Activated CD4-positive, alpha-beta T cell treated with anti-CD3 and anti-CD28 coated beads, Interleukin-2, amount 50 U/mL, for 48 hours (primary cell): ENCODE measurements at regions not wholly inside any gene's neighbourhood (a gene's known extent, or its start where the extent isn't known, plus 50 kb on each side); places are given as distances from the start of the nearest gene placed in this dataset.
"Not testable (repeated sequence)": the region's sequence is repeated elsewhere in the genome, so short reads cannot be mapped to it uniquely, and the experiment has no call there.

ENCODE experiments used
- DNase-seq, 2 experiments: peaks; one replicate each; pipeline ENCODE4 v3.0.0-alpha.2; 2020

GRCh38 chr9:88596376-88596775, 61.4 kb downstream of the NXNL2 start:
- DNase-seq = no peak

DNA sequence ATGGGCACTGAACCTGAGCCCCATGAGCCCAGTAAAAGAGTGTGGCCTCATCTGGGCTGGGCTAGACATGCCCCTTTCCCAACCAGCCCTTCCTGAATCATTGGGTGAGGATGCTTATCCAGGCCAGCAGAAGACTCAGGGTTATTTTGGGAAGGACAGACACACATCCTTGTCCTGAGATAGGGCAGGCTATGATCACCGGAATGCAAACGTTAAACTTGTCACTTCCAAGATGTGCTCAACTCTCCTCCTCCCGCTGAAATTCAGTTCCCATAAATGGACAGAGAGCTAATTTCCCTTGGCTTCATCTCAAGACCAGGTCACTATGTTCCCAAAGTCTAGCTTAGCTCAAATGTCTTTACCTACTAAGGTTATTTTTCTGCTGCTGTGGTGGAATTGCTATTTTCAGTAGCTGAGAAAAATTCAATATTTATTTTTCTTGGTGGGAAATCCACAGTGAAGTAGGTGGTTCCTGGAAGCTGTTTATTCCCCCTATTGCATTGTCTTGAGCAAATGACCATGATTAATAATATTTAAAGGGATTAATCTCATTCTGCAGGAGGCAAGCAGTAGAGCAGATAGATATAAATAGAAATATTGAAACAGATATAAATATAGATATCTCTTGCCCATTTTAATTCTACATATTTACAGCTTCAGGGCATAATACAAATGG, 70.0 kb downstream of the NXNL2 start:
- DNase-seq = no peak

DNA sequence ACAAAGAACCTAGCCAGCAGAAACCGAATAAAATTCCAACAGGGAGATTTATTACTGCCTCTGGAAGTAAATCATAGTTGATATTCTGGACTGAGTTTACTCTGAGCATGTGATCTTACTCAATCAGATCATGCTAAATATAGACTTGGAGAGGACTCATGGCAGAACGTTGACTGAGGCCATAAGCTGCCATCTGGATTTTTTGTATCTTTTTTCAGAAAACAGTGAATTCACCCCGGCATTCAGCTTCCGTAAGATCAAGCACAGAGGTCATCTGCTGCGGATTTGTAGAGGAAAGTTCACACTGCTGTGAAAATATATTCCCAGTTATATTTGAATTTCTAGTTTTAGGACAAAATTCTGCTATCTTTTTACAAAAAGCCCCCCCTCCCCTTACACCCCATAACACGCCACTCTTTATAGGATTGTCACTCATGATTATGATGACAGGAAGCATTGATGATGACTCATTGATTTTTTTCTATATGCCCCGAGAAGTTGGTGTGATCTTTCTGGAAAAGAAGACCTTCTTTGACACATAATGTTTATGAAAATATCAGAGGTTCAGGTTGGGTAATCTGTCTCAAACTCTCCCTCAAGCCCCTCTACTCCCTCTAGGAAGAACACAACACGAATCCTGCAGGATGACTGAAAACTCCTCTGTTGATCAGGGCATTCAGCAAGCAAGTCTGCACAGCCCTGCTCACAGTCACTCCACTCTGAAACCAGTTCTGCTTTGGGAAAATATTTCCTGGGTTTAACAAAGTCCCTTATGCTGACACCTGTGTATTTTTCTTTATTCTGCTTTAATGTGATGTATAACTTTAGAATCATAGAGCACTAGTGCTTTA, 70.8 kb downstream of the NXNL2 start:
- DNase-seq = no peak

DNA sequence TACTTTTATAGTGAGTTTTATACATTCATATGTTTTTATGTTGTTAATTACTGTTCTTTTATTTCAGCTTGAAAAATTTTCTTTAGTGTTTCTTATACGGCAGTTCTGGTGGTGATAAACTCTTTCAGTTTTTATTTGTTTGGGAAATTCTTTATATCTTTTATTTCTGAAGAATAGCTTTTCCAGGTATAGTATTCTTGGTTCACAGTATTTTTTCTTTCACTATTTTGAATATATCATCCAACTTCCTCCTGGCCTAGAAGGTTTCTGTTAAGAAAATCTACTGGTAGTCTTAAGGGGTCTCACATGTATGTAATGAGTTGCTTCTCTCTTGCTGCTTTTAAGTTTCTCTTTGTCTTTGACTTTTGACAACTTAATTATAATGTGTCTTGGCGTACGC, 79.4 kb downstream of the NXNL2 start:
- DNase-seq = no peak

DNA sequence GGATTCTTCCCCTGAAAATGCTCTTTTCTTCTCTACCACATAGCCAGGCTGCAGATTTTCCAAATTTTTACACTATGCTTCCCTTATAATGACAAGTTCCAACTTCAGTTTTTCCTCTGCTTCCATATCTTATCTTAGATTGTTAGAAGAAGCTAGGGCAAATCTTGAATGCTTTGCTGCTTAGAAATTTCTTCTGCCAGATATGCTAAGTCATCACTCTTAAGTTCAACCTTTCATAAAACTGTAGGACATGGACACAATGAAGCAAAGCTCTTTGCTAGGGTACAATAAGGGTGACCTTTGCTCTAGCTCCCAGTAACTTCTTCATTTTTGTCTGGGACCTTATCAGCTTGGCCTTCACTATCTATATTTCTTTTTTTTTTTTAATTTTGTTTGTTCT, 88.7 kb downstream of the NXNL2 start:
- no peak for DNase-seq

DNA sequence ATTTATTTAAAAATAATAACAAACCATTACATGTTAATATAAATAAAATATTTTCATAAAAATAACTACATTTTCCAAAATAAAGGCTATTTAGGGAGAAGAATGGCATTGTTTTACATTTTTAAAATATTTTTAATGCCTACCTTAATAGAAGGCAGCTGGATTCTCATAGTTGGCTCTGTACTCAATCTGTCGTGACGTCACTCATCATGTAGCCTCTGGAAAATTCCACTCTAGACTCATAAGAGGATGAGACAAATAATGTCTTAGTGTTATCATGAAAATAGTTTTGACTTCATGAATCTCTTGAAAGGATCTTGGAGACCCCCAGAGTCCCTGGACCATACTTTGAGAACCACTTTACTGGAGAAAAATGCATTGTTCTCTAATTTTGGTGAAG, 93.1 kb downstream of the NXNL2 start:
- no peak for DNase-seq

DNA sequence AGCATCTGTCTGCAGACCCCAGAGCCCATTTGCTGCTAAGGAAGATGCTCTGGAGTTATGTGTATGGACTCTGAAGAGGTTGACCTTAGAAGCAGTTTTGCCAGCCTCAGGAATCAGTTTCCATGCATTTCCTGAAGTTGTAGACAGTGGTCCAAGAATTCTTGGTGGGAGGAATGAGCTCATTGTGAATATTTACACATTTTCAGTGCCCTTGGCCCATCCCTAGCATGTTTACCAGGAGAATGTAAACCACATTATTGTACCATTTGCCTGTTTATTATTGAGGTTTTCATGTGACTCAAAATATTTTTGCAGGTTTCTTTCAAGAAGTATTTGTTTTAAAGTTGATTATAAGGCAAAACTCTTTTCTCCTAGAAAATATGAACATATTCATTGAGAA, 93.8 kb downstream of the NXNL2 start:
- DNase-seq = no peak

GRCh38 chr9:88630574-88630973, 95.6 kb downstream of the NXNL2 start:
- DNase-seq = not testable (repeated sequence)

DNA sequence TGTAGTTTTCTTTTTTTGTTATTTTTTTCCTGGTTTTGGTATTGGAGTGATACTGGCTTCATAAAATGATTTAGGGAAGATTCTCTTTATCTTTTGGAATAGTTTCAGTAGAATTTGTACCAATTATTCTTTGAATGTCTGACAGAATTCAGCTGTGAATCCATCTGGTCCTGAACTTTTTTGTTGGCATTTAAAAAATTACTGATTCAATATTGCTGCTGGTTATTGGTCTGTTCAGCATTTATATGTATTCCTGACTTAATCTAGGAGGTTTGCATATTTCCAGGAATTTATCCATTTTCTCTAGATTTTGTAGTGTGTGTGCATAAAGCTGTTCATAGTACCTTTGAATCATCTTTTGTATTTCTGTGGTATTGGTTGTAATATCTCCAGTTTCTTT, 100.2 kb downstream of the NXNL2 start:
- DNase-seq = no peak

GRCh38 chr9:88641456-88642240, 106.7 kb downstream of the NXNL2 start:
- DNase-seq = no peak

DNA sequence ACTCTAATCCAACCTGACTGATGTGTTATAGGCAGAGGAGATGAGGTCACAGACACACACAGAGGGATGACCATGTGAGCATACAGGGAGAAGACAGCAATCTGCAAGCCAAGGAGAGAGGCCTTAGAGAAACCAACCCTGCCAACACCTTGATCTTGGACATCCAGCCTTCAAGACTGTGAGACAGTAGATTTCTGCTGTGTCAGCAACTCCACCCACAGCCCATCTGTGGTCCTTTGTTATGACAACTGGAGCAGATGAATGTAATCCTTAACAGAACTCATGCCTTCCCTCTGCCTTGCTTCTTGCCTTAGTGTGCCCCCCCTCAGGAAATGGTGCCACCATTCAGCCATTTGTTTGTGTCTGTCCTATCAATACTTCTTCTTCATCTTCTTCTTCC, 107.4 kb downstream of the NXNL2 start:
- no peak for DNase-seq

GRCh38 chr9:88643931-88644330, 109.0 kb downstream of the NXNL2 start:
- no peak for DNase-seq

GRCh38 chr9:88645172-88645878, 110.3 kb downstream of the NXNL2 start:
- no peak for DNase-seq

GRCh38 chr9:88645879-88646199, 110.9 kb downstream of the NXNL2 start:
- DNase-seq = no peak

DNA sequence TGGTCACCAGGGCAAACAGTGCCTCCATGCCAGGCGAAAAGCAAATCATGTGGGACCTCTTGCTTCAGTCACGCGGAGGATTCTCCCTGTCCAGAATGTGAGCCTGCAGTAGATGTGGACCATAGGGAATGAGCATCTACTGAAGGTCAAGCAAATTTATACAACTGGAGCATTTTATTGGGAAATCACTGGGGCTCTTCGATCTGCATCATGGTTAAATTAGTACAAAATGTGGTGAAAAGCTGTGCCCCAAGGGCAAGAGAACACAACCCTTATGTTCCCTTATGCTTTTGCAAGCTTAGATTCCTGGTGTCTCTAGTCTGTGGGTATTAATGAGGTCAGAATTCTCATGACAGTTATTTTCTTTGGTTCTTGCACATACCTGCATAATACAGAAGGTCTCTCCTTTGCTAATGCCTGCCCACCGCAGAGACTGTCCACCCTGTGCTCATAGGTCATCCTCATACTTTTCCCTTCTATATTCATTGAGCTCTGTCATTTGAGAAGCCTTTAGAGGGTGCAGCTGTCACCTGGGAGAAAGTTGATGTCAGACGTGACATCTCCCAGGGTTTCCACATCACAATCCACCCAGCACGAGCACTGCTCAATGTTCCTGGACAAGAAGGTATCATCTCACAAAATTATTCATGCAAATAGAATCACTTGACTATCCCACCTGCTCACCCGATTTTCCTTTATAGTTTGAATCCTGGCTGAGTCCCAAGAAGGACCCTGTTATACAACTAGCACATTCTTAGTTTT, 111.7 kb downstream of the NXNL2 start:
- DNase-seq = no peak

- no peak for DNase-seq
Measured at GRCh38 chr9:88651682-88652633, 117.0 kb downstream of the NXNL2 start.

GRCh38 chr9:88652876-88653275, 117.9 kb downstream of the NXNL2 start:
- no peak for DNase-seq

DNA sequence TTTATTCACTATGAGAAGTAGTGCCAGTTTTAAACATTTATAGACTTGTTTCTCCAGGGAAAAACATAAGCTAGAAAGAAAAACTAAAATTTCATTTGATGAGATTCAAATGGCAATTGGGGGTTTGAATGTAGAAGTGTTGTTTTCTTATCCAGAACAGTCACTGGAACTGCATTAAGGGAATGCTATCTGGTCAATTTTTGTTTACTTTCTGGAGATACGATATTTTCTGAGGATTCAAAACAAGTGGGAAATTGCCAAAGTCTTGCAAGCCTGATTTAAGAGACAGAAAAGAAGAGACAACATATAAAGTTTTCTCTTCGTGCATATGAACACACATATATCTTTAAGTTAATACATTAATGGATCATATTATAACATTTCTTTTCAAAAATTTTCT, 118.4 kb downstream of the NXNL2 start:
- no peak for DNase-seq

DNA sequence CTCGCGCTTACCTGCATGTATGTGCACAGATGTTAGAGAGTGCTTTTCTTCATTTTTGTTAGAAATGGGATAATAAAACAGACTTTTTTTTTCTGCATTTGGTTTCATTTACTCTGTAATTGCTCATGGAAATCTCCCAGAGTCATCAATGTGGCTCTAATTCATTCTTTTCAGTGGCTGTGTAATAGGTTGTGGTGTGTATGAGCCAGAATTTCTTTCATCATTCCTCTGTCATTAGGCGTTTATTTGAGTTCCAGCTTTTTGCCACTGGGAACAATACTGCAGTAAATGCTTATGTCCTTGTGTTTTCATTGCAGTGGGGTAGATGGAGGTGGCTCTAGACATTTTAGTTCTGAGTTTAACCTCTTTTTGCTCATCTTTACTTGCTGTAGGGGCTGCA, 118.9 kb downstream of the NXNL2 start:
- no peak for DNase-seq

GRCh38 chr9:88657893-88658292, 122.9 kb downstream of the NXNL2 start:
- DNase-seq = no peak

DNA sequence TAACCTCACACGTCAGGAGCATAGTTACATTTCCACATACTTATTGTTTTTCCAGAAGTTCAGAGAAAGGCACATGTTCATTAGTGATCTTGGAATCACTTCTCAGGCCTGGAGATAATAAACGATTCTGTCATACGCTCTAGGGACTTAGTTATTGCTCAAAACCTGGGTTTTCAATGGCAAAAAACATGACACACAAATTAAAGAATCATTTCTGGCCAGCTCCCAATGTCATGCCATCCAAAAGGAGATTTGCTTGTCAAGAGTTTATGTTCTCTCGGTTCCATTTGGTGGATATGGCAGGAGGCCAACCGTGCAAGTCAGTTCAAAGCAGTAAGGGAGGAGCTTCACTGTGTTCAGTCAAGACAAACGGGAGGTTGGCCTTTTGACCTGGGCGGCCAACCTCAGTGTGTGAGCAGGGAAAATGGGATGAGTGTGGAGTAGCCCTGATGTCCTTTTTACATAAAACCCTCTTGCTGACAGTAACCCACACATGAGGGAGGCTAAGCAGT, 123.4 kb downstream of the NXNL2 start:
- no peak for DNase-seq
